Tibial nerve (tissue), 4 donors: ENCODE measurements at regions not wholly inside any gene's neighbourhood (a gene's known extent, or its start where the extent isn't known, plus 50 kb on each side); places are given as distances from the start of the nearest gene placed in this dataset.

ENCODE experiments used
- EP300 ChIP-seq, 2 donors: sonication (generic); formaldehyde crosslinking; IDR thresholded peaks; one replicate each; pipeline ENCODE4 v1.6.1; 2017; ENCODE audit warnings: antibody characterized with exemption in 2 of 2, mild to moderate bottlenecking in 1 of 2
- POLR2A ChIP-seq, 2 donors: fragments of 450-650 bp; IDR thresholded peaks; one replicate each; pipeline ENCODE4 v1.6.1; 2017; ENCODE audit warnings: antibody characterized with exemption in 2 of 2, mild to moderate bottlenecking in 2 of 2, moderate library complexity in 2 of 2
- TF ChIP-seq, protein P1 (sequence below), 5 experiments: fragments of 200-600 bp in 3 of 5; fragments of 450-650 bp in 2 of 5; sonication (generic) in 3 of 5; IDR thresholded peaks; one replicate each; pipeline ENCODE4 v1.5.1; 2016 to 2019; ENCODE audit warnings: antibody characterized with exemption in 5 of 5, mild to moderate bottlenecking in 3 of 5, moderate library complexity in 2 of 5

DNA sequence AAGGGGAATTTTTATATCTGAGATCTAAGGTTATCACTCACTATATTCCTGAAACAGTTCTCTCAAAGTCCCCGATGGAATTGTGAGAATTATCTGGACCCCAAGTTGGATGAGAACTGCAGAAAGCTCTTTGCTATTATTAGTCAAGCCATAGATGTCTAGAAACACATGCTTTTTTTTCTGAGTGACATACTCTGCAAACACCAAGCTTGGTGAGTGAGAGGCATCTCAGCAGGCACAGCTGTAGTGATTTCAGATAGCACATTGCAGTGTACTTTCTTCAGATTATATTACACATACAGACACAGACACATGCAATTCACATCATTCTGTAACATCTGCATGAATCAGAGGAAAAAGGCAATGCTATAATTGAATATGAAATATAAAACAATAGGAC, 111.1 kb upstream of the UFL1 start:
- no peak for TF ChIP-seq POLR2A (IDR thresholded peaks at IDR 0.05)
- TF ChIP-seq, protein P1, sequence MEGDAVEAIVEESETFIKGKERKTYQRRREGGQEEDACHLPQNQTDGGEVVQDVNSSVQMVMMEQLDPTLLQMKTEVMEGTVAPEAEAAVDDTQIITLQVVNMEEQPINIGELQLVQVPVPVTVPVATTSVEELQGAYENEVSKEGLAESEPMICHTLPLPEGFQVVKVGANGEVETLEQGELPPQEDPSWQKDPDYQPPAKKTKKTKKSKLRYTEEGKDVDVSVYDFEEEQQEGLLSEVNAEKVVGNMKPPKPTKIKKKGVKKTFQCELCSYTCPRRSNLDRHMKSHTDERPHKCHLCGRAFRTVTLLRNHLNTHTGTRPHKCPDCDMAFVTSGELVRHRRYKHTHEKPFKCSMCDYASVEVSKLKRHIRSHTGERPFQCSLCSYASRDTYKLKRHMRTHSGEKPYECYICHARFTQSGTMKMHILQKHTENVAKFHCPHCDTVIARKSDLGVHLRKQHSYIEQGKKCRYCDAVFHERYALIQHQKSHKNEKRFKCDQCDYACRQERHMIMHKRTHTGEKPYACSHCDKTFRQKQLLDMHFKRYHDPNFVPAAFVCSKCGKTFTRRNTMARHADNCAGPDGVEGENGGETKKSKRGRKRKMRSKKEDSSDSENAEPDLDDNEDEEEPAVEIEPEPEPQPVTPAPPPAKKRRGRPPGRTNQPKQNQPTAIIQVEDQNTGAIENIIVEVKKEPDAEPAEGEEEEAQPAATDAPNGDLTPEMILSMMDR (IDR thresholded peaks at IDR 0.05): no peak
- no peak for TF ChIP-seq EP300 (IDR thresholded peaks at IDR 0.05)
